IPS DF 6.9 (cell line): ENCODE measurements at regions not wholly inside any gene's neighbourhood (a gene's known extent, or its start where the extent isn't known, plus 50 kb on each side); places are given as distances from the start of the nearest gene placed in this dataset.

ENCODE experiments used
- DNase-seq: peaks from one replicate; pipeline ENCODE4 v3.0.0-alpha.2; 2013; ENCODE audit warnings: low read depth, low spot score
- H3K27ac ChIP-seq: one replicate; pipeline ENCODE4 v1.5.1; 2013; ENCODE audit warnings: low read length, control low read depth
- H3K27me3 ChIP-seq: 2 replicates; pipeline ENCODE4 v1.6.1; 2013; ENCODE audit warnings: mild to moderate bottlenecking, low read length; ENCODE audit not compliant: control insufficient read depth, insufficient read depth
- H3K36me3 ChIP-seq: 2 replicates; pipeline ENCODE4 v1.6.1; 2013; ENCODE audit warnings: low read length; ENCODE audit not compliant: control insufficient read depth, insufficient read depth
- H3K4me1 ChIP-seq: 2 replicates; pipeline ENCODE4 v1.6.1; 2013; ENCODE audit warnings: low read length; ENCODE audit not compliant: control insufficient read depth, insufficient read depth
- H3K4me3 ChIP-seq: 2 replicates; pipeline ENCODE4 v1.5.1; 2013; ENCODE audit warnings: mild to moderate bottlenecking, low read length
- H3K9me3 ChIP-seq: 2 replicates; pipeline ENCODE4 v1.6.1; 2013; ENCODE audit warnings: low read length, inconsistent platforms; ENCODE audit not compliant: control insufficient read depth, insufficient read depth
- WGBS: extraction: QIAGEN DNeasy Blood & Tissue Kit; methylation state at CpG from one replicate; pipeline ENCODE4 v1.1.7; 2013; ENCODE audit warnings: mixed read lengths, missing lambda C conversion rate; ENCODE audit not compliant: insufficient read length, insufficient coverage; 5-methylcytosine and 5-hydroxymethylcytosine counted together

DNA sequence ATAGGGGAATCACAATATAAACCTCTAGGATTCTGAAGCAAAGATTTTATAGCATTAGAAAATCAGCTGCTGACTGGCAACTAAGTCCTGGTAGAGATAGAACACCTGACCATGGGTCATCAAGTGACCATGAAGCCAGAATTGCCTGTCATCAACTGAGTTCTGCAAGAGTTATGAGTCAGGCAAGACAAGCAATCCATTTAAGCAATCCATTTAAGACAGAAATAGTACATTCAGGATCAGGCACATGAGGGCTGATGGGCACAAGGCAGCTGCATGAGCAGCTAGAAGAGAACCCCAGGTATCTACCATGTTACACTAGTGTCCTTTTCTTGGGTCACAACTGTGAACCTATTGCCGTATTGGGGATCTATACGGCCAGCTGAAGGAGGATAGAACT, 98.9 kb downstream of the SPRY1 start:
- no peaks in the 10 kb centered on the region for H3K27me3 ChIP-seq
- H3K36me3 ChIP-seq: no peaks in the 10 kb centered on the region
- H3K4me1 ChIP-seq: peaks cover 2% of the 10 kb centered on the region; the same call in 1 of the 2 replicates
- no peak for DNase-seq
- no CpG with 5 or more reads among the region's 2 CpGs for WGBS
- 0 out of 2 replicates have a peak, but pooled peaks cover under 1% of the 10 kb centered on the region for H3K9me3 ChIP-seq
- H3K27ac ChIP-seq: no peak overlapping the region
- H3K4me3 ChIP-seq: no peak overlapping the region

DNA sequence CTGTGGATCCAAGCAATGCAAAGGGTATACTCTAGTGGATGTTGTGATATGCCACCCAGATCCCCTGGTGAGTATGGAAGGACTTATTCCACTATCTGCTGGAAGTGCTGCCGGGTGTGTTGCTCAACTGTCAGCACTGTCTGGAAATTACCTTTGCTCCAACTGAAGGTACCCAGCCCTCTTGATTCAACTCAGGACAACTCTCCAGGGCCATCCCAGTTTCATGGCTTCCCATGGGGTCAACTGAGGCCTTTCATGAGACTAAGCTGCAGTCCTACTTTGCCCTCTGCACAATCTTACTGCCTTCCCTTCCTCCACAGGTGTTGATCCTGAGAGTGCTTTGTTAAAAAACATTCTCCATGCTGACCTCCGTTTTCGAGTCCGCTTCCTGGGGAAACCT, 99.8 kb downstream of the SPRY1 start:
- no peaks in the 10 kb centered on the region for H3K36me3 ChIP-seq
- no peaks in the 10 kb centered on the region for H3K27me3 ChIP-seq
- H3K27ac ChIP-seq: no peak overlapping the region
- H3K9me3 ChIP-seq: 0 out of 2 replicates have a peak, but pooled peaks cover 1% of the 10 kb centered on the region
- H3K4me3 ChIP-seq: no peak overlapping the region
- WGBS: no CpG with 5 or more reads among the region's 4 CpGs
- H3K4me1 ChIP-seq: peaks cover 2% of the 10 kb centered on the region; the same call in 1 of the 2 replicates
- no peak for DNase-seq

DNA sequence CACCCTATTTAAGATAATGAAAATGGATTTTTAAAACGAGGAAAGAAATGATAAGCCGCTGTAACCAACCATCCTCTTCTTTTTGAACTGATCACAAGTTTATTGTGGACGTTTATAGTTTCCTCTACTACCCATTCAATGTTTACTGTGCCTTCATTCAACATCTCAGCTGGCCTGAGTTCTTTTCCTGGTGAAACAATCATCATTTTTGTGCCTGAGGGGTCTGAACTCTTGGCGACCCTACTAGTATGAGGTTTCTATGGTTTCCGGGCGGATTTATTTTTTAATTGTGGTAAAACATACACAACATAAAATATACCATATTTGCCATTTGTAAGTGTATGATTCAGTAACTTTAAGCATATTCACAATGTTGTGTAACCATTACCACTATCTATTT, 100.7 kb downstream of the SPRY1 start:
- H3K27me3 ChIP-seq: no peaks in the 10 kb centered on the region
- no peak overlapping the region for H3K27ac ChIP-seq
- no CpG with 5 or more reads among the region's 6 CpGs for WGBS
- H3K9me3 ChIP-seq: 0 out of 2 replicates have a peak, but pooled peaks cover 1% of the 10 kb centered on the region
- peaks cover 2% of the 10 kb centered on the region; the same call in 1 of the 2 replicates for H3K4me1 ChIP-seq
- H3K4me3 ChIP-seq: no peak overlapping the region
- no peaks in the 10 kb centered on the region for H3K36me3 ChIP-seq
- DNase-seq: no peak

DNA sequence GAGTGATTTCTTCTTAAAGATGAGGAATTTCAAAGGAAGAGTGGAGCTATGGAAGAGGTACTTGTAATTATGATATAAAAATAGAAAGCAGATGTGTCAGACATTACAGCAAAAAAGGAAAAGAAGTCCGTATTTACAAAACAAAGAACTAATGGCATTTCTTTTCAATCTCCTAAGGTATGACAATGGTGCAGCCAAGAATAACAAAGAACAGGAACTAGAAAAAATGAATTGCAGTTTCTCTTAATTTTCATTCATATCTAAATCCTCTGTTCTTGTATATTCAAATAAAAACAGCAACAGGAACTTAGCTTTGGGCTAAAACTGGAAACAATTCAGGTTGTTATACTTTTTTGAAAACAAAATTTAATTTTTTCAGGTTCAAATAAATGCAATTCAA, 105.1 kb downstream of the SPRY1 start:
- 0 out of 2 replicates have a peak, but pooled peaks cover 1% of the 10 kb centered on the region for H3K9me3 ChIP-seq
- no CpG with 5 or more reads among the region's 1 CpG for WGBS
- H3K4me3 ChIP-seq: no peak overlapping the region
- no peak for DNase-seq
- H3K36me3 ChIP-seq: no peaks in the 10 kb centered on the region
- H3K27me3 ChIP-seq: no peaks in the 10 kb centered on the region
- no peak overlapping the region for H3K27ac ChIP-seq
- H3K4me1 ChIP-seq: peaks cover 2% of the 10 kb centered on the region; the same call in 1 of the 2 replicates

DNA sequence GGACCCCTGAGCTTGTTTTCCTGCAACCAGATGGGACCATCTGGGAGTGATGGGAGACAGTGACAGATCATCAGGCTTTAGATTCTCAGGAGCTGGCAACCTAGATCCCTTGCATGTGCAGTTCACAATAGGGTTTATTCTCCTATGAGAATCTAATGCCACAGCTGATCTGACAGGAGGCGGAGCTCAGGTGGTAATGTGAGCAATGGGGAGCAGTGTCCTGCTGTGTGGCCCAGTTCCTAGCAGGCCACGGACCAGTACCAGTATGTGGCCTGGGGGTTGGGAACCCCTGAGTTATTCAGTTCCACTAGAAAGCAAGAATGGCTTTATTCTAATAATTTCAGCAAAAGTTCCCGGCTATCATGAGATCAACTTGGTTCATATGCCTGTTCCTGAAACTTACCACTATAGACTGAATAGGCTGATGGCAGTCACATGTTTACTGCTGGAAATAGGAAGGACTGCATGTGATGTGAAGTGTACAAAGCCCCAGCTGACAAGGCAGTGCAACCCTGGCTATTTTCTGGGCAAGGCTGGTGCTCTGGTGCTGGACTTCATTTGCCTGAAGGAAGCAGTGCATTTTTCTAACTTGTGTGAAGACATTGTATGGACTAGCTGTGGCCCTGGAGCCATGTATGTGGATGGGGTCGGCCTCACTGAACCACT, 107.2 kb downstream of the SPRY1 start:
- Histone ChIP-seq H3K4me1 (peaks cover 2% of the 10 kb centered on the region; the same call in 1 of the 2 replicates), H3K4me3 (no peak overlapping the region), H3K9me3 (0 out of 2 replicates have a peak, but pooled peaks cover 1% of the 10 kb centered on the region), H3K27me3 (no peaks in the 10 kb centered on the region), H3K36me3 (no peaks in the 10 kb centered on the region), H3K27ac (no peak overlapping the region)
- no CpG with 5 or more reads among the region's 4 CpGs for WGBS
- no peak for DNase-seq

DNA sequence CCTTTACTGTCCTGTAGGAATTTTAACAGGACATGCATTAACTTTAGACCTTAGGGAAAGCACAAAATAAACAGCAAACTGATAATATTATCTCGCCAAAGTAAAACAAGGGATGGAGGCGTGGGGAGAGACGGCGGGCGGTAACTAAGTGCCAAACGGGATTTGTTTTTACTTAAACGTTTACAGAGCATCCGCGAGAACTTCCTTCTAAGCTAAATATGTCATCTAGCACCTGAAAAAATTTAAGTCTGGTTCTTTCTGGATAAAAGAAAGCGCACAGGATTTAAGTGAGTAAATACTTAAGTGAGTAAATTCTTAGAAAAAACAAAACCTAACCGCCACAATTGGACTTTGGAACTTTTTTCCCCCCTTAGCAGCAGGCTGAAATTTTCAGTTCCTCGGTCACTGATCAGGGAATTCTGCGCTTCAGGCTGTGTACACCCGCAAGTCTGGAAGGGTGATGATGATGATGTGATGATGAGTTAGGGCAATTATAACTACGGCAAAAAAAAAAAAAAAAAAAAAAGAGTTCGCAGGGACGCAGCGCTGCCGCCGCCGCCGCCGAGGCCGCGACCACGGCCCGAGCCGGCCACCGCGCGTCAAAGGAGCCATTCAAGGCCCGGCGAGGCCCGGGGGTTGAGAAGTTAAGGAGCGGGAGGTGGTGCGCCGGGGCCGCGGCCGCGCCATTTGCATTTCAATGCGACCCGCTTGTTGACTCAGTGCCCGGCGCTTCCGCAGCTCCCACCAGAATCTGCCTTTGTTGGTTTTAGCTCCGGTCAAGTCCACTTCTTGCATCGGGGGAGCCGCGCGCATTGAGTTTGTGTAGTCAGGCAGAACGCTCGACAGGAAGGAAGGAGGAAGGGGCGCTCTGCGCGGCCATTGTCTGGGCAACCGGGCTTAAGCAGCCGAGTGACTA, 108.8 kb downstream of the SPRY1 start:
- Histone ChIP-seq H3K27me3 (no peaks in the 10 kb centered on the region), H3K27ac (no peak overlapping the region), H3K36me3 (no peaks in the 10 kb centered on the region), H3K4me1 (peaks cover 2% of the 10 kb centered on the region; the same call in 1 of the 2 replicates), H3K4me3 (peak overlapping the region; percentile 7; the same call in 1 of the 2 replicates), H3K9me3 (0 out of 2 replicates have a peak, but pooled peaks cover 1% of the 10 kb centered on the region)
- no CpG with 5 or more reads among the region's 58 CpGs for WGBS
- peak; percentile 94 for DNase-seq

DNA sequence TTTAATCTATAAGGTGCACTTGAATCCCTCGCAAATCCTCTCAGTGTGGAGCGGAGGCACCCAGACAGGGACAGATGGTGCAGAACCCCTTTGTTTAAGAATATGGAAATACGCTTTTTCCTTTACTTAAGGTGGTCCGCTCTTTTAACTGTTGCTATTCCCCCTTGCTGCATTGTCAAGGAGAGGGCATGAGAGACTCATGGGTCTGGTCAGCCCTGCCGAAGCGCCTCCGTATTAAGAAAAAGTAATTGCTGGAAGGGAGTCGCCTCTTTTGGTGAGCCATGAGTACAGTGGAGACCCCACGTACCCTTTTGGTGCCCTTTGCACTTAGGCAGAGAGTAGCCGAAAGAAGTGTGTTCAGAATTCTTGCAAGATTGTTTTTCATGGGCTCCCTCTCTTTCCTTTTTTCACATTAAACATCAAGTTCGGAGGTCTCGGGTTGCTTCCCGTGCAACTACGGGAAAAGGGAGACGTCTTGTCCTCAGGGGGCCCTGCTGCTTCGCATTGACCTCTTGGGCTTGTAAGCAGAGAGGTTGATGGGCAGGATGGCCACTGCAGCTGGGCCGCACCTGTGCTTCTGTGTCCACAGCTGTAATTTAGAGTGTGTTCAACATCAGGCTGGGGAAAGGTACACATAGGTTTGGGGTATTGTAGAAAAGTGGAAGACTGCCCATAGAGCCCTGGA, 109.6 kb downstream of the SPRY1 start:
- no peak for DNase-seq
- Histone ChIP-seq H3K9me3 (no peaks in the 10 kb centered on the region), H3K27me3 (no peaks in the 10 kb centered on the region), H3K4me3 (peak overlapping the region; percentile 4; the same call in 1 of the 2 replicates), H3K4me1 (peaks cover 2% of the 10 kb centered on the region; the same call in 1 of the 2 replicates), H3K36me3 (no peaks in the 10 kb centered on the region), H3K27ac (no peak overlapping the region)
- no CpG with 5 or more reads among the region's 17 CpGs for WGBS

DNA sequence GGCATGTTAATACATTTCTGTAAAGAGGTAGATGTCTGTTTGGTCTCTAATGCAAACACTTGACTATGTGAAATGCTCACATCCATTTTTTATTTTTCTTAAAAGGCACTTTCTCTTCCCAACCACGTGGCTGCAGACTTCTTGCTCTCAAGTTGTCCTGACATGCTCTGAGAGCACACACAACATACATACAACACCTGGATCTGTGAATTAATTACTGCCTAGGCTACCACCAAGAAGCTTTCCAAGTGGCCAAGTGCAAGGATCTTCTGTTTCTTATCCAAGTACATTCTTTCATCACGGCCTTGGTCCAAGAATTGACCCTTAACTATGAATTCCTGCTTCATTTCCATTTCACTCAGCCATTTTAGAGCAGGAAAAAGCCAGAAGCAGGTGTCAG, 110.8 kb downstream of the SPRY1 start:
- Histone ChIP-seq H3K27me3 (no peaks in the 10 kb centered on the region), H3K36me3 (no peaks in the 10 kb centered on the region), H3K4me3 (no peak overlapping the region), H3K4me1 (peaks cover 2% of the 10 kb centered on the region; the same call in 1 of the 2 replicates), H3K27ac (no peak overlapping the region), H3K9me3 (no peaks in the 10 kb centered on the region)
- no CpG with 5 or more reads among the region's 2 CpGs for WGBS
- DNase-seq: no peak

DNA sequence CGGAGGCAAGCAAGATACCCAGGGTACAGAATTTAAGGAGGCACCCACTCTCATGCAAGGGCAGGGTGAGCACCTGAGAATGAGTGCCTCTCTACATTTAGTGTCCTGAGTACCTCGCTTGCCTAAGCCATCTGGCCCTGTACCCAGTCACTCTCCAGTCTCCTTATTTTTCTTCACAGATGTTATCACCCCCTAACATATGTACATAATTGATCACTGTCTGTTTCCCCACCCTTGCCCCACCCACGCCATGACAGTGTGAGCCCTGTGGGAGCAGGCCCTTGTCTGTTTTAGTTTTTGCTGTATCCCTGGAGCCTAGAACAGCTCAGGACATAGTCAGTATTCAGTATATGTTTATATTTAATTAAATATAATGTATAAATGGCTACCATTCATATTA, 113.6 kb downstream of the SPRY1 start:
- WGBS: no CpG with 5 or more reads among the region's 3 CpGs
- no peaks in the 10 kb centered on the region for H3K9me3 ChIP-seq
- H3K27ac ChIP-seq: no peak overlapping the region
- H3K4me3 ChIP-seq: no peak overlapping the region
- no peak for DNase-seq
- H3K4me1 ChIP-seq: no peaks in the 10 kb centered on the region
- H3K27me3 ChIP-seq: no peaks in the 10 kb centered on the region
- no peaks in the 10 kb centered on the region for H3K36me3 ChIP-seq

DNA sequence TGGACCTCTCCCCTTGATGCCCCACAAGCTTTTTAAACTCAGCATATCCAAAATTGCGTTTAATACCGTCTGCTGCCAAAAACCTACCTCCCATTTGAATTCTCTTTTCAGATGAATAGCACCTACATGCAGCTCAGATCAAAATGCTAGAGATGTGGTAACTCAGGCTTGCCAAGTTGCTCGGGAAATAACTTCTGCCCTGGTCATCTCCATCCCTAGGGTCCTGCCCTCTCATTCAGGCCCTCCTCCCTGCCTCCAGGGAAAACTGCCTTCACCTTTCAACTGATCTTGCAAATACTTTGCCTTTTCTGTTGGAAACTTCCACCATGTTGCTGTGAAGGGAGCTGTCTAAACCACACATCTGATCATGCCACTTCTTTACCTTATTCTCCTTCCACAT, 114.1 kb downstream of the SPRY1 start:
- no peak overlapping the region for H3K4me3 ChIP-seq
- no peaks in the 10 kb centered on the region for H3K27me3 ChIP-seq
- no CpG with 5 or more reads among the region's 3 CpGs for WGBS
- no peaks in the 10 kb centered on the region for H3K9me3 ChIP-seq
- no peaks in the 10 kb centered on the region for H3K36me3 ChIP-seq
- DNase-seq: no peak
- H3K4me1 ChIP-seq: no peaks in the 10 kb centered on the region
- no peak overlapping the region for H3K27ac ChIP-seq
